Transverse colon (tissue), 4 donors: ENCODE measurements at regions not wholly inside any gene's neighbourhood (a gene's known extent, or its start where the extent isn't known, plus 50 kb on each side); places are given as distances from the start of the nearest gene placed in this dataset.

Experiments
- DNase-seq: peaks from one replicate; pipeline ENCODE4 v3.0.0-alpha.2; 2019
- H3K27ac ChIP-seq, 4 donors: fragments of 200-600 bp; sonication (generic); 2 replicates each; pipeline ENCODE4 v1.5.1; 2016 to 2018; ENCODE audit warnings: inconsistent platforms in 4 of 4
- H3K27me3 ChIP-seq: fragments of 200-600 bp; sonication (generic); 2 replicates; pipeline ENCODE4 v1.5.1; 2017; ENCODE audit warnings: inconsistent platforms
- H3K36me3 ChIP-seq, 4 donors: fragments of 200-600 bp; sonication (generic); 2 replicates each; pipeline ENCODE4 v1.5.1; 2017 to 2019; ENCODE audit warnings: inconsistent platforms in 4 of 4
- H3K4me1 ChIP-seq, 4 donors: fragments of 200-600 bp; sonication (generic); 2 replicates each; pipeline ENCODE4 v1.5.1; 2017 to 2020; ENCODE audit warnings: inconsistent platforms in 4 of 4
- H3K4me3 ChIP-seq, 4 donors: fragments of 200-600 bp; sonication (generic); 1 replicate in 1 of 4; 2 replicates in 3 of 4; pipeline versions ENCODE4 v1.5.1 to v1.6.1; 2017 to 2019; ENCODE audit warnings: inconsistent platforms in 4 of 4
- H3K9me3 ChIP-seq, 2 donors: fragments of 200-600 bp; sonication (generic); 2 replicates each; pipeline ENCODE4 v1.5.1; 2017 to 2019; ENCODE audit warnings: inconsistent platforms in 2 of 2
- EP300 ChIP-seq: sonication (generic); formaldehyde crosslinking; IDR thresholded peaks from one replicate; pipeline ENCODE4 v1.6.1; 2017; ENCODE audit warnings: antibody characterized with exemption, low read depth
- POLR2A ChIP-seq: fragments of 450-650 bp; IDR thresholded peaks from one replicate; pipeline ENCODE4 v1.6.1; 2016; ENCODE audit warnings: antibody characterized with exemption, mild to moderate bottlenecking, moderate library complexity
- POLR2AphosphoS5 ChIP-seq, 3 donors: sonication (generic); formaldehyde crosslinking; IDR thresholded peaks; one replicate each; pipeline ENCODE4 v1.6.1; 2016; ENCODE audit warnings: antibody characterized with exemption in 3 of 3
- WGBS, 2 donors: methylation state at CpG; one replicate each; pipeline ENCODE4 v1.1.5; 2018; ENCODE audit warnings: low coverage in 1 of 2; 5-methylcytosine and 5-hydroxymethylcytosine counted together
- in situ Hi-C, 4 donors: fragments of 200-750 bp; cut with MboI; loops; one replicate each; pipeline versions ENCODE4 v1.15.0 to v1.15.1; 2017; ENCODE audit warnings: low sequenced_read_pairs in 3 of 4, low pct_ligation_motif_present in 1 of 4, low pct_unique_long_range_greater_than_20kb in 1 of 4
- intact Hi-C: fragments of 100-400 bp; cut with DNase I; formaldehyde crosslinking; loops from one replicate; pipeline ENCODE4 v1.15.1; 2023; ENCODE audit warnings: low total_unique reads
- TF ChIP-seq, protein P1 (sequence below), 5 experiments: fragments of 200-600 bp in 3 of 5; fragments of 450-650 bp in 2 of 5; sonication (generic) in 3 of 5; IDR thresholded peaks; 1 replicate in 2 of 5; 2 replicates in 3 of 5; pipeline ENCODE4 v1.5.1; 2016 to 2017; ENCODE audit warnings: antibody characterized with exemption in 5 of 5, inconsistent platforms in 3 of 5, mild to moderate bottlenecking in 2 of 5, moderate library complexity in 1 of 5

- in situ Hi-C loops, result no loop called here
- H3K27me3 ChIP-seq, result no peaks in the 10 kb centered on the region
- intact Hi-C loops, result no loop called here
- no peaks in the 10 kb centered on the region for H3K36me3 ChIP-seq
- H3K9me3 ChIP-seq, result no peaks in the 10 kb centered on the region
- no peak for DNase-seq
- H3K4me1 ChIP-seq, result no peaks in the 10 kb centered on the region
- H3K4me3 ChIP-seq, result no peak overlapping the region
- 76 to 84% methylated on average over 7 to 8 of the region's 8 CpGs for WGBS, 2 donors
- no peak overlapping the region for H3K27ac ChIP-seq
- TF ChIP-seq, protein P1, sequence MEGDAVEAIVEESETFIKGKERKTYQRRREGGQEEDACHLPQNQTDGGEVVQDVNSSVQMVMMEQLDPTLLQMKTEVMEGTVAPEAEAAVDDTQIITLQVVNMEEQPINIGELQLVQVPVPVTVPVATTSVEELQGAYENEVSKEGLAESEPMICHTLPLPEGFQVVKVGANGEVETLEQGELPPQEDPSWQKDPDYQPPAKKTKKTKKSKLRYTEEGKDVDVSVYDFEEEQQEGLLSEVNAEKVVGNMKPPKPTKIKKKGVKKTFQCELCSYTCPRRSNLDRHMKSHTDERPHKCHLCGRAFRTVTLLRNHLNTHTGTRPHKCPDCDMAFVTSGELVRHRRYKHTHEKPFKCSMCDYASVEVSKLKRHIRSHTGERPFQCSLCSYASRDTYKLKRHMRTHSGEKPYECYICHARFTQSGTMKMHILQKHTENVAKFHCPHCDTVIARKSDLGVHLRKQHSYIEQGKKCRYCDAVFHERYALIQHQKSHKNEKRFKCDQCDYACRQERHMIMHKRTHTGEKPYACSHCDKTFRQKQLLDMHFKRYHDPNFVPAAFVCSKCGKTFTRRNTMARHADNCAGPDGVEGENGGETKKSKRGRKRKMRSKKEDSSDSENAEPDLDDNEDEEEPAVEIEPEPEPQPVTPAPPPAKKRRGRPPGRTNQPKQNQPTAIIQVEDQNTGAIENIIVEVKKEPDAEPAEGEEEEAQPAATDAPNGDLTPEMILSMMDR (IDR thresholded peaks at IDR 0.05), result no peak
- TF ChIP-seq EP300, result no peak
- no peak for TF ChIP-seq POLR2A
- TF ChIP-seq POLR2AphosphoS5 (IDR thresholded peaks at IDR 0.05), result no peak
Observed at GRCh38 chr3:62987721-62988120, 112.5 kb upstream of the CADPS start.

DNA sequence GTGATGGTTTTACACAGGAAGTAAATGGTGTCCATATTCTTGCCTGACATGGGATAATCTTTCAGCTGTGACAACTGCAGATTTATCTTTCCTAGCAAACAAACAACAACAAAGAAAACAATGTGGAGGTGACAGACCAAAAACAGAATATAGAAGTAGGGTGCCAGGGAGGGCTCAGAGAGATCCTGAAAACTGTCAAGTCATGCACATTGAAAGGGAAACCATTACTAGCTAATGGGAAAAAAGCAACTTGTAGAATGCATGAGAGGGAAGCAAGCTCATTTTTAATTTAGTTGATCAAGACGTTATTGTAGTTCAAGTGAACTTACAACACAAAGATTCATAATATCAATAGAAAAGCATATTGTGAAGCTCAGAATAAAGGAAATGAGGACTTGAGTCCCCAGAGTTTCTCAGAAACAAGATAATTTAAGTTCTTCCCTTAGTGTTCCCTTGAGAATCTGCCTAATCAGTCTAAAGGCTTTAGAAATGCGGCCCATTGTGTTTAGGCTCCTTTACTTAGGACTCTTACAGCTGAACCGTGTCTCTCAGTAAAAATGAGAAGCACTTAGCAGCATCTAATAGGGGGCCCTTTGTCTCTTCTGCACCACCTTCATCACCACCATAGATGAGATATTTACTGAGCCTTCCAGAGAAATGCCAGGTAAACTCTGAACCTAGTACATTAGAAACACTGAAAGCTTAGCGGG is 115.6 kb upstream of the CADPS start:
- no peak overlapping the region for H3K27ac ChIP-seq
- no peak for DNase-seq
- H3K9me3 ChIP-seq, result no peaks in the 10 kb centered on the region
- 81 to 88% methylated on average over 3 to 4 of the region's 4 CpGs for WGBS, 2 donors
- no peaks in the 10 kb centered on the region for H3K36me3 ChIP-seq
- no peaks in the 10 kb centered on the region for H3K27me3 ChIP-seq
- intact Hi-C loops, result no loop called here
- in situ Hi-C loops, result no loop called here
- no peak overlapping the region for H3K4me3 ChIP-seq
- H3K4me1 ChIP-seq, result no peaks in the 10 kb centered on the region
- TF ChIP-seq POLR2AphosphoS5 (IDR thresholded peaks at IDR 0.05) (no peak), POLR2A (no peak), EP300 (no peak)
- TF ChIP-seq, protein P1 (IDR thresholded peaks at IDR 0.05), result no peak

DNA sequence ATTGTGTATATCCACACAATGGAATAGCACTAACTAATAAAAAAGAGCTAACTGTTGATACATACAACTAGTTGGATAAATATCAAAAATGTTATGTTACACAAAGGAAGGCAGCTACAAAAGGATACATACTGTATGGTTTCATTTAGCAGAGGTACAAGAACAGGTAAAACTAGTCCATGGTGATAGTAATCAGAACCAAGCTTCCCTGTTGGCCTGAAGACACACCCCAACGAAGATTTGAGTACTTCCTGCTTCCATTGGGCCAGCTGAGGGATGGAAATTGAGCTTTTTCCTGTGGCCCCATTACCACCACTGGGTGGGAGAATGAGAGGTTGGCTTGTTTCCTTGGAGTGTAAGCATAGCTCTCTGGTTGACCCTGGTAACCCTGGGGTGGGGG is 117.3 kb upstream of the CADPS start:
- in situ Hi-C loops, result no loop called here
- 0 to 31% methylated on average over 1 of the region's 1 CpG for WGBS, 2 donors
- Histone ChIP-seq H3K27ac (no peak overlapping the region), H3K9me3 (no peaks in the 10 kb centered on the region), H3K4me3 (no peak overlapping the region), H3K4me1 (no peaks in the 10 kb centered on the region), H3K27me3 (no peaks in the 10 kb centered on the region), H3K36me3 (no peaks in the 10 kb centered on the region)
- no peak for TF ChIP-seq POLR2A
- TF ChIP-seq, protein P1 (IDR thresholded peaks at IDR 0.05), result no peak
- DNase-seq, result no peak
- intact Hi-C loops, result no loop called here

- WGBS, 2 donors, result 76 to 84% methylated on average over 3 of the region's 3 CpGs
- DNase-seq, result no peak
- Histone ChIP-seq H3K27ac (no peak overlapping the region), H3K27me3 (no peaks in the 10 kb centered on the region), H3K4me3 (no peak overlapping the region), H3K9me3 (no peaks in the 10 kb centered on the region), H3K4me1 (no peaks in the 10 kb centered on the region), H3K36me3 (no peaks in the 10 kb centered on the region)
- TF ChIP-seq POLR2AphosphoS5 (IDR thresholded peaks at IDR 0.05) (no peak), EP300 (no peak), POLR2A (no peak)
- TF ChIP-seq, protein P1 (IDR thresholded peaks at IDR 0.05), result no peak
- intact Hi-C loops (no loop called here), in situ Hi-C loops (no loop called here)
Observed at GRCh38 chr3:62995119-62995518, 119.9 kb upstream of the CADPS start.
